GM18502 (cell line): ENCODE measurements at regions not wholly inside any gene's neighbourhood (a gene's known extent, or its start where the extent isn't known, plus 50 kb on each side); places are given as distances from the start of the nearest gene placed in this dataset.
"Not testable (repeated sequence)": the region's sequence is repeated elsewhere in the genome, so short reads cannot be mapped to it uniquely, and the experiment has no call there.

Experiments used
- ATAC-seq: cut with Tn5 transposase; IDR thresholded peaks from one replicate; pipeline ENCODE4 v1.9.1; 2021; ENCODE audit warnings: mild to moderate bottlenecking; ENCODE audit not compliant: unreplicated experiment, poor library complexity

DNA sequence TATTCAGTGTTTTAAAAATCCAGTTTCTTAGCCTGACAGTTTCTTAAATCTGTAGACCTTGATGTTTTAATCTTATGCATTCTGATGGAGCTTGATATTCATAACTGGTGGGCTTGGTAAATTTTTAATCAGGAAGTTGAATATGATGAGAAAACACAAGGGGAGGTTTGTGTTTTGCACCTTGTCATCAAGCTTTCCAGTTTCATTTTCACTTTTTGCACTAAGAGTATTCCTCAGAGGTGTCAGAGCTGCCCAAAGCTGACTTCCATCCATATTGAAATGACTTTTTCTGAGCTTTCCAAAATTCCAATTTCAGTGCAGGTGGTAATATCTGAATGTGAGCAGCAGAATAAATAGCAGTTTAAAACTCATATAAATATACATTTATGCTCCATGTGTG is 555.0 kb upstream of the RBFOX1 start:
- no peak for ATAC-seq

DNA sequence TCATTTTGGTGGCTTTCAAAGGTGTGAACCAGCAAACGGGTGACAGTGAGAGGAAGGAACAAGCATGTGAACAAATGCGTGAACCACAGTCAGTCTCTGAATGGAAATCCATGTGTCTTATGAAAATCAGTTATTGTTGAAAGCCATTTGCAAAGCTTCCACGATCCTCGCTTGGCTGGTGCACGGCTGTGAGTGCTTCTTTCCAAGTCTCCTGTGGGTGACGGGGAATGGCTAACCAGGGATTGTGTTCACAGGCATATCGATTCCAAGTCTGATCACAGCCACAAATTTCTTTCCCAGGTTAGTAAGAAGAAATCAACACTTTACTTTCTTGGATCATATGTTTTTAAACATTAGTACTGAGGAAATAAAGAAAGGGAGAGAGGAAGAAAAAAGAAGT is 556.9 kb upstream of the RBFOX1 start:
- ATAC-seq = no peak

DNA sequence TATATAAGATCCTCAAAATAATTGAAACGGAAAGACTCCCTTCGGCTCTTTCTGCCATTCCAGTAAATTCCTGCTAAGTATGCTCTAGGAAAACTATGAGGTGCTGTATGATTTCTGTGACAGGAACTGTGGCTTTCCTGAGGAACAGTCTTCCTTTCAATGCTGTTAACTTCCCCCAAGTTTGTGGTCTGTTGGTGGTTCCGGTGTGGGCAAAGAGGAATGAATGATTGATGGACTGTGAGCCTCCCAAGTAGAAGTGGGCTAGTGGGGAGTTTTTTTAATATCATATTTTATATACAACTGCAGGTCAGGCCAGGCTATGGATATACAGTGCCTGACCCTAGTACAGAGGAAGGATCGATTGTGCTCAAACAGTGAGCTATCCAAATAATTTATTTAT is 560.7 kb upstream of the RBFOX1 start:
- no peak for ATAC-seq

DNA sequence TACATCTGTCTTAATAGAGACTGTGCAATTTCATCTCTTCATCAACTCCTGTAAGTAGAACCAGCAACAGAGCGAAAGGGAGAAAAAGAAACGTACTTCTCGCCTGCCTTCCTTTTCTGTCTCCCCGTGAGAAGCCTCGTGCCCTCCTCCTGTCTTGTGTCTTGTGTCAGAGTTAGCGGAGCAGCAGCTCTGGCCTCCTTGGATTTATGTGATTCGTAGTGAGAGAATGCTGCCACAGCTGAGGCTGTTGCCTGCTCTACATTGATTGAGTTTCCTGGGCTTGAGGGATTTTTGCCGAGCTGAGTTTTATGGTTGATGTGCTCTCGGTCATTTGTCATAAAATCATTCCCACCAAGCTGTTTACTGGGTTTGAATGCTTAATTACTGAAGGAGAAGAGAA is 579.1 kb upstream of the RBFOX1 start:
- ATAC-seq = no peak

DNA sequence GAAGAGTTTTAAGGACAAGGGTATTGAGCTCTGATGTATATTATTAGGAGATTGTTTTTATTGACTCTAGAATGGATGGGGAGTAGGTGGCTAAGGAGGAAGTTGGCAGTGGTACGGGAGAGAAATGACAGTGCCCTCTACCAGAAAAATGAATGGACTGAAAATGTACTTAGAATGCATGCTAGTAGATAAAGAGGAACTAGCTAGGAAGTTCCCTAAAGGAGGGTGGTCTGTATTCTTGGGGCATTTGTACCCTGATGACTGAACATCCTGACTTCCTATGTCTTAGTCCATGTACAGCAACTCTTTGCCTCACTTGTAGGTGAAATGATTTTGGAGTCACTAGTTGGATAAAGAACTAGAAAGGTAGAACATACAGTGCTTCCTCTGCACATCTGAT is 581.5 kb upstream of the RBFOX1 start:
- no peak for ATAC-seq

DNA sequence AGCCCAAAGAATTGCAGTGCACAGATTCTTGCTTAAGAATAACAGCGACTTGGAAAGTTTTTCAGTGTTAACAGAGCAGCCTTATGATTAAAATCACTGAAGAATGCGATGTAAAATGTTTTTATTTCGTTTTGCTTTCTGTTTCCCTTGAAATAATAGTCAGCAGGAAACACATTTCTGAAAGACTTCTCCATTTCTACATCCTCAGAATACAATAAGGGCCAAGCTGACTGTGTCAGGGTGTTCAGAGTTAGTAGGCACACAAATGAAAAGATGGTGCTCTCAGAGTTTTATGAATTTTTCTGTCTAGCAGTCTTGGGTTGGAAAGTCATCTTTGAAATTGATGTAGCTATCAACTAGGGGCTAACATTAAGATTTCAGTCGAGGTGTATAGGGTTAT is 582.9 kb upstream of the RBFOX1 start:
- ATAC-seq = no peak

DNA sequence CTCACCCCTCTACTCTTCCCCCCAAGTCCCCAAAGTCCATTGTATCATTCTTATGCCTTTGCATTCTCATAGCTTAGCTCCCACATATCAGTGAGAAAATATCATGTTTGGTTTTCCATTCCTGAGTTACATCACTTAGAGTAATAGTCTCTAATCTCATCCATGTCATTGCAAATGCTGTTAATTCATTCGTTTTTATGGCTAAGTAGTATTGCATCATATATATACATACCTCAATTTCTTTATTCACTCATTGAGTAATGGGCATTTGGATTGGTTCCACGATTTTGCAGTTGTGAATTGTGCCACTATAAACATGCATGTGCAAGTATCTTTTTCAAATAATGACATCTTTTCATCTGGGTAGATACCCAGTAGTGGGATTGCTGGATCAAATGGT is 596.3 kb upstream of the RBFOX1 start:
- ATAC-seq = not testable (repeated sequence)

DNA sequence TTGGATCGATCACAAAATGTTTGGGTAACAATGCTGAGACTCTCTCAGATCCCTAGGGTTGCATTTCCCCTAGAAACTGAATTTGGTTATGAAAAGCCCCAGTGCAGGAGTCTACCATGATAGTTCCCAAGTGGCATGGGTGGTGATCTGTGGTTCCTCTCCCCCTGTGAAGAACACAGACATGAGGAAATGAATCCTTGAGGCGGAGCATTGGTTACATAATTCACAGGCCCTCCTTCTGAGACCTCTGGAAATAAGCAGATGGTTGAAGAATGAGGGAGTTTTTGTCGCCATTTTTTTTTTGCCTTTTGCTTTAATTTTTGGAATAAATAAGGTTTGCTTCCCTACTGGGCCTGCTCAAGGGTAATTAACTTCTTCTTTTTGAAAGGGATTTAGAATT is 597.0 kb upstream of the RBFOX1 start:
- no peak for ATAC-seq

DNA sequence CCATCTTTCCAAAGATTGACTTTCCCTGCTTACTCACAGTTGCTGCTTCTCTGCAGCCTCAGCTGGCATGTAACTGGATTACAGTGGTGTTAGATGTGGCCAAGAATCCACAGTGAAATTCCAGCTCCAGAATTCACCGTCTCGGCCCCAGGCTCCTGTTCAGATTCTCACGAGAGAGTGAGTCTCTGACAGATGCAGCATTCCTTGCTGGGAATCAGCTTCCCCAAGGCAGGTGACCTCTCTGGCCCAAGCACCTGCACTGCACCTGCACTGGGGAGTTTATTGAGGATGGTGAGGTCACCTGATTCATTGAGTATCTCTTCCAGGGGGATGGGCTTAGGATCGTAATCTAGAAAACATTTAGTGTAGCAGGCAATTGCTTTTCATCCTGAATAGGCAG is 600.5 kb upstream of the RBFOX1 start:
- ATAC-seq = no peak

DNA sequence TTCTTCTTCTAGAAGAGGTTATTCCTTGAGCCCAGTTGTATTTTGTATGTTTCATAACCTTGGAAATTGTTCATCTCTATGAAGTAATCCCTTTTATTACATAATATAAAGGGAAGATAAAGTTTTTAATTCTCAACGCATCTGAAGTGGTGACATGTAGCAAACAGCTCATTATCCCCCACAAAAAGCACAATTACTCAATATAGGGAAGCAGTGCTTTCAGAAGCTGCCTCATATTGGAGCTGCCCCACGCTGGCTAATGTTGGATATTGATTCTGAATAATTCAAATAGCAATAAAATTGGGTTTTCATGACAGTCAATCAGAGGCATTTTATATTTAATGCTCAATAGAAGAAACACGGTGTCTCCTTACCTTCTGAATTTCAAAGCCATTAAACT is 604.3 kb upstream of the RBFOX1 start:
- ATAC-seq = no peak

DNA sequence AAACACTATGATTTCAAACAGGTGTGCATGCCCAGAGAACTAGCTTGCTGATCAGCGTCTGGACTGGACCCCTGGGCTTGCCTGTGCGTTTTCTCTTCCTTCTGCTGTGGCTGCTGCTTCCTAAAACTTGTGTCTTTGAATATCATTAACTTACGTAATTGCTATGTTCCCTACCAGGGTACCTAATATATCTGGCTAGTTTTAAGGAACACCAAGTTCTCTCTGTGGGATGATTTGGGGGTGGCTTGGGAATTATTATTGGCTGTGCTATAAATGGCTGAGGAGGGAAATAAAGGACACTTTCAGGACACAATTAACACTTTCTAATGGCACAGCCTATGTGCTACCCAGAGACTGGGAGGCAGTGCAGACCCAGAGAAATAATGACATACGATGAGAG is 606.0 kb upstream of the RBFOX1 start:
- ATAC-seq = no peak

DNA sequence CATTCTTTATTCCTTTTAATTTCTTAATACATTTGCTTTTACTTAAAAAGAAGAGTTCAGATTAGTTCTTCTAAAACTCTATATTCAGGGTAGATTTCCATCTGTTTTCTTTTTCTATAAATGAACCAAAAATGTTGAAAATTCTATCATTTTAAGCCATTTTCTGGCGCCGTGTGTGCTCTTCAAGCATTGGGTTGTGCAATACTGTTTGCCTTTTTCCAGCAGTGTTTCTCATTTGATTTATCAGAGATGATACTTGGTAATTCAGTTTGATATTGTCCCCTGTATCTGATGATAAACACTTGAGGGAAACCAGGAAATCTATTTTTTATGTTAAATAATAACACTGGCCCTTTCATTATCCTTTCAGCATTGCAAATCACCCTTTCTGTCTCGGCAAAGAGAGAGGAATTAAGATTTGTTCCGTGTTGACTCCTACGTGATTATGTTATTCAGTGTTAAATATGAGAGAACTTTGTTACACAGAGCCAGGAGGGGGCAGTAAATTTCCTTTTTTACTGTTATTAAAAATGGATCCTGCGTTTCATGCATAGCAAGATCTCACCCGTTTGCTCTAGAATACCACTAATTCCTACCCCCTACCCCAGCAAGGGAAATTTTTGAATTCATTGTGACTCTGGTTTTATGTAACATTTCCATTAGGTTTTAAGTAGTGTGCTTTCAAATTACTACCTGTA is 606.9 kb upstream of the RBFOX1 start:
- ATAC-seq = no peak

DNA sequence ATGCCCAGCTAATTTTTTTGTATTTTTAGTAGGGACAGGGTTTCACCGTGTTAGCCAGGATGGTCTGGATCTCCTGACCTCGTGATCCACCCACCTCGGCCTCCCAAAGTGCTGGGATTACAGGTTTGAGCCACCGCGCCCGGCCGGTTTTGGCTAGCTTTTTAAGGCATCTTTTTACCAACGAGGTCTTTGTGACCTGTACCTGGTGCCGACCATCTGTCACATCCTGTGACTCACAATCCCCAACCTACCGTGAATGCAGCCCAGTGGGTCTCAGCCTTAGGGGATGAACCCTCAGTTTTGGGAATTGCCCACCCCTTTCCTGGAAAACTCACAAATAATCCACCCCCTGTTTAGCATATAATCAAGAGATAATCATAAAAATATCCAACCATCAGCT is 607.4 kb upstream of the RBFOX1 start:
- not testable (repeated sequence) for ATAC-seq

DNA sequence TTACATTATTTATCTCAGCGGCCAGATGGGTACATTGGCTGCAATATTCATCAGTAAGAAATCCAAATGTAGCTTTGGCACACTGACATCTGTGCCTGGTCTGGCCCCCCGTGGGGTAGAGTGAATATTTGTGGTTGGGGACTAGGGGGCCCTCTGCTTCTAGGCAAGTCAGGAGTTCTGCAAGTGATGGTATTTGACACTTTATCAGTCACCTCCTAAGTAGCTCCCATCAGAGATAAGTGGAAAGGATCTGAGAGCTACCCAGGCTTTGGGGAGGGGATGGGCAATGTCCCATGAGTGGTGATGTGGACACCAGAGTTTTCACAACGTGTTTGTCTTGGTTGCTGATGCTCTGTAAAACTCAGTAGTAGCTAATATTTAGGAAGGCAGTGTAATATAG is 609.9 kb upstream of the RBFOX1 start:
- ATAC-seq = no peak

DNA sequence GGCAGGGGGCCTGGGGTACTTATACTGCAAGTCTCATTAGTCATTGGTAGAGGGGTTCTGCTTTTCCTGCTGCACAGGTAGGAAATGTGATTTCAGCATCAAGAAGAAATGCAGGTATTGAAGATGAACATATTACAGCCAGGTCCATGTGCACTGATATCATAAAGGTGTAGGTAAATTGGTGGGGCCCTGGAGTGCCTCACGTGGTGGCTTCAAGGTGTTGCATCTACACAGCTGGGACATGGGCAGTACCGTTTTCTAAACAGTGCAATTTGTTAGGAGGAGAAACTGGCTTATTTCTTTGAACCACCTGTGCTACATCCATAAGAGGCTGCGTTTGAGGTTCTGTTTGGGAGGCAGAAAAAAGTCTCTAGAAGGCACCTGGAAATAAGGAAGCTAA is 618.1 kb upstream of the RBFOX1 start:
- ATAC-seq = no peak

DNA sequence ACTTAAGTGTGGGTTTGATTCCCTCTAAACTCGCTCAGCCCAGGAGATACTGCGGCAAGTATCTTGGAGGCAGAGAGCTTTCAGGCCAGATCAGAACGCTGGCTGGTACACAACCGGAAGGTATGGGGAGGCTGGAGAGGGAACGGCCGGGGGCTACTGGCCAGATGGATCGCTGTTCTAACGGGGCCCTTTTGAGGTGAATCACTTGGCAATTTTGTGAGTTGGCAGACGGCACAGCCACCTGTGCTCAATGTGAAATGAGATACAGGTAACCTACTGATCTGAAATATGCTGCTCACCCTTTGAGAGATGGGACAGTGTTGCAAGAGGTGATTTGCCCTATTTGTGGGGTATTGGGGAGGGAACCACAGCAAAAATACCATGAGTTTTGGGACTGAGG is 622.9 kb upstream of the RBFOX1 start:
- ATAC-seq = no peak

DNA sequence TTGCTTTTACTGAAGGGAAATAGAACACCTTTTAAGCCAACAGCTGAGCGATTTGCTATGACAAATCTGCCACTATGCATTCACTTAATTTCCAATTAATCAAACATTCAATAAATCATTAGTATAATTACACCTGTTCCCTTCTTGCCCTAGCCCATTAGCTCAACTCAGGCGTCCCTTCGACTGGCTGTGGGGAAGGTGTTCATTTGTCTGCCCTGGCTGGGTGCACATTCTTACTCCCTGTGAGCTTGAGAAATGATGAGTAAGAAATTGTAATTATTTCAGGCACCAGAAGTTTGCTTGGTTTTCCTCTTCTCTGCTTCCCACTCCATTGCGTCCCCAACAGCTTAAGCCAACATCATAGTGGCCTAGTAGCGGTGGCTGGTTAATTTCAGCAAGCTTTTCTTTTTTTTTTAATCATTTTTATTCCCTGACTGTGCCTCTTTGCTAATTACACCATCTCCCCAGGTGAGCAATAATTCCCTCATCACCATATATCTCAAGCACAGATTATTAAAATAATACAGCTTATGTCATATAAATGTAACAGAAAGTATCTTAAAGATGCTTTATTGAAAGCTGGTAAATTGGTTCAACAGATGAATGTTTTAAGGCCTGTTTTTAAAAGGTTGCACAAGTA is 623.9 kb upstream of the RBFOX1 start:
- no peak for ATAC-seq

DNA sequence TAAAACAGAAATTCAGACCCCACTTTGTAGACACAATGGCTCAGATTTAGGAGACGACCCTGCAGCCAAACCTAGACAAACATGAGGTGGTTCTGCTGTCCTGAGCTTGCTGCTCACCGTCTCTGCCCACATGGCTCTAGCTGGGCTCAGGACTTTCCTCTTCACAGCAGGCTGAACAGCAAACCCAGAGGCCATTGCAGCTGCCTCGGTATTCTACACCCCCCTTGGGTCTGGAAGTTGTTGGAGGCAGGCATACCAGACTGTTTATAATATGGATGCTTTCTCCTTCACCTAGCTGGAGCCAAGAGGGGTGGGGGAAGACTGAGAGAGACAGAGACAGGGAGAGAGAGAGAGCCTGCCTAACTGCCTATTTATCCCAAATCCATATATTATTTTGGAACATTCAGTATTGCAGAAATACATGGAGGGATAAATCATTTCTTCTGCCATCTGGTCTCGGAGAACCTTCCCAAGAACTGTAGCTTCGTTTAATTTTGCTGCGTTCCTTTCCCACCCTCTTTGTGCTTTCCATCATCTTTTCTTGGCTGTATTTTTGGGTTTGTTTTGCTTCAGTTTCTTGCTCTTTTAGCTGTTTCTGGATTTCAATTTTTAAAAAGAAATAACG is 628.2 kb upstream of the RBFOX1 start:
- ATAC-seq = no peak

DNA sequence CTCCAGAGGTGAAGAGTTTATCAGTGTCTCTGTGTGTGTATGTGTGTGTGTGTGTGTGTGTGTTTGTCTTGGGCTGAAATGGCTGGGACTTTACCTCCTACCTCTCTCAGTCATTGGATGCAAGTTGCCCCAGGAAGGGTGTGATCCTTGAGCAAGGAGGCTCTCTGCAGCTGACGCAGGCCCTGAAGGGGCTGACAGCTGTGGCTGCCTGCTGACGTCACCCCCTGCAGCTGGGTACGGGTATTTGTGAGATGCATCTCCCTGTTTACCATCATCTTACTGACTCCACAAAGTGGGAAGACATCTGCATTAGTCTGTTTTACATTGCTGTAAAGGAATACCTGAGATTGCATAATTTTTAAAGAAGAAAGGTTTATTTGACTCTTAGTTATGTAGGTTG is 631.5 kb upstream of the RBFOX1 start:
- no peak for ATAC-seq

DNA sequence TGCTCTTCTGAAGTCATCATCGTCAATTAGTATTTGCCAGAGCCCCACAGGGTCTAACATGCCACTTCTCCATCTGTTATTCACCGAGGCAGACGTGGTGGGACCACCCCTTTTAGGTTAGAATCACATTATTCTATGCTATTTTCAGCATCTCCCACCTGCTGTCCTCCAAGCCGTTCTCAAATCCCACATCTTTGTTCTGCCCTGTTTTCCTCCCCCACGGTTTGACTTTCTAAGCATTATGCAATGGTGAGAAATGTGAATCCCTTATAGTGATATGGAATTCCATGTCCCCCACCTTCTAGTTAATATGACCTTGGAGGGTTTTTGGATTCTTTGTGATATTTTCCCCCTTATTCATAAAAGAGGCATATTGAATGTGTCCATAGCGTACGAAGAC is 634.1 kb upstream of the RBFOX1 start:
- ATAC-seq = no peak

DNA sequence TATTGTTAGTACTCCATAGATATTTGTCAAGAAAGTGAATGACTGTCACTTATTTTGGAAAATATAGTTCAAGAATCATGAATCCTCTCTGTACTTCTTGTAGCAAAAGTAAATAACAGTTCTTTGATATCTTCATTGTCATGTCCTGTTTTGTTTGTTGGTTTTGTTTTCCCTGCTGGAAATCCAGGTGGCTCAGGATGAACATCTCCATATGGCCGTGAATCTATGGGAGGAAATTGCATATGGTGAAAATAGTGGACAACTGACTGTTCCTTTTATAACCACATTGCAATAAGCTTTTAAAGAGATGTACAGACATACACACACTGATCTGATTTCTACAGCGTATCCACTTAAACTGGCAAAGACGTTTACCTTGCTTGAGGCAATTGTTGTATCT is 637.0 kb upstream of the RBFOX1 start:
- ATAC-seq = no peak

DNA sequence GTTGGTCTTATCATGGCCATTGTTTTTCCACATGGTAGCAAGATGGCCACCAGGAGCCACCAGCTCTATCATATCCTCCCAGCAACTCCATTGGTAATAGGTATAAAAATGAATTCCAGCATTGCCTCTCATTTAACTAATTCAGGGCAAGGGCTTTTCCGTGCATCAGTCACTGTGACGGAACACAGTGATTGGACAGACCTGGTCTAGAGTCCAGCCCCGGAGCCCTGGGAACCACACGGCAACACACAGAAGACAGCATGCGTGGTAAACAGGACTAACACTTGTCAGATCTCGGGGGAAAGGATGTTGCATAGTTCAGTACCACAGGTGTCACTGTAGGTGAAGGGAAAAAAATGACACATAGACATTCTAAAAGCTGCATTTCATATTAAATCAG is 638.0 kb upstream of the RBFOX1 start:
- ATAC-seq = no peak
